ENCODE measurements at regions not wholly inside any gene's neighbourhood (a gene's known extent, or its start where the extent isn't known, plus 50 kb on each side); places are given as distances from the start of the nearest gene placed in this dataset.

- Histone ChIP-seq H3K56ac (ENCODE audit: extremely low read depth, insufficient read depth, low read length) (no peak overlapping the region), H2AK5ac (ENCODE audit: low read depth, low read length) (no peak overlapping the region), H3K23ac (ENCODE audit: low read depth, low read length) (no peak overlapping the region), H3K9me1 (ENCODE audit: insufficient read depth, low read length) (no peaks in the 10 kb centered on the region), H3K9ac (ENCODE audit: low read depth, low read length) (no peak overlapping the region), H3K27ac (ENCODE audit: insufficient read depth, low read length) (no peak overlapping the region), H2BK120ac (ENCODE audit: low read depth, low read length) (no peak overlapping the region), H3K14ac (replicated peaks; ENCODE audit: low read depth, low read length) (no peak overlapping the region), H3K79me1 (ENCODE audit: low read depth in 1 of 2, low read length in 2 of 2) (no peaks in the 10 kb centered on the region), H4K8ac (ENCODE audit: low read depth in 2 of 2, low read length in 2 of 2) (no peak overlapping the region), H3K36me3 (ENCODE audit: control insufficient read depth, insufficient read depth, low read length) (no peaks in the 10 kb centered on the region), H2BK5ac (ENCODE audit: low read depth, low read length, poor library complexity, severe bottlenecking) (no peak overlapping the region), H4K20me1 (ENCODE audit: insufficient read depth, low read length) (no peaks in the 10 kb centered on the region), H4K91ac (ENCODE audit: insufficient read depth, low read depth, low read length) (no peak overlapping the region), H3K4me1 (ENCODE audit: control insufficient read depth, insufficient read depth, low read length) (no peaks in the 10 kb centered on the region), H3K4me2 (ENCODE audit: low read depth, low read length) (no peak overlapping the region), H2AFZ (replicated peaks; ENCODE audit: low read length, poor library complexity) (no peak overlapping the region), H2AK9ac (replicated peaks; ENCODE audit: low read depth, low read length, poor library complexity) (no peak overlapping the region), H3K4me3 (ENCODE audit: insufficient read depth, low read depth, low read length) (no peak overlapping the region), H2BK15ac (ENCODE audit: low read depth, low read length) (no peak overlapping the region), H3K9me3 (ENCODE audit: control insufficient read depth, insufficient read depth, low read length) (peaks cover 4% of the 10 kb centered on the region), H3K4ac (ENCODE audit: low read depth, low read length) (no peak overlapping the region), H3K18ac (ENCODE audit: low read depth, low read length) (no peak overlapping the region), H2BK20ac (ENCODE audit: low read depth, low read length) (no peak overlapping the region), H4K5ac (ENCODE audit: low read depth, low read length) (no peak overlapping the region), H3K27me3 (ENCODE audit: control insufficient read depth, insufficient read depth, low read length) (no peaks in the 10 kb centered on the region)
- no peak for ATAC-seq (ENCODE audit: low read depth)
- no peak for TF ChIP-seq MXI1 (IDR thresholded peaks at IDR 0.05; ENCODE audit: borderline replicate concordance, low read depth, low read length)
- TF ChIP-seq RFX5 (IDR thresholded peaks at IDR 0.05; ENCODE audit: low read depth, low read length) = no peak
- TF ChIP-seq POLR2A (IDR thresholded peaks at IDR 0.05; ENCODE audit: low read depth, low read length) = no peak
- no peak for TF ChIP-seq BHLHE40 (IDR thresholded peaks at IDR 0.05; ENCODE audit: low read depth, low read length)
- no peak for TF ChIP-seq RAD21 (IDR thresholded peaks at IDR 0.05; ENCODE audit: low read length)
- no peak for TF ChIP-seq RCOR1 (IDR thresholded peaks at IDR 0.05; ENCODE audit: insufficient replicate concordance, low read length)
- TF ChIP-seq CHD1 (IDR thresholded peaks at IDR 0.05; ENCODE audit: low read depth, low read length) = no peak
- TF ChIP-seq, protein P1, sequence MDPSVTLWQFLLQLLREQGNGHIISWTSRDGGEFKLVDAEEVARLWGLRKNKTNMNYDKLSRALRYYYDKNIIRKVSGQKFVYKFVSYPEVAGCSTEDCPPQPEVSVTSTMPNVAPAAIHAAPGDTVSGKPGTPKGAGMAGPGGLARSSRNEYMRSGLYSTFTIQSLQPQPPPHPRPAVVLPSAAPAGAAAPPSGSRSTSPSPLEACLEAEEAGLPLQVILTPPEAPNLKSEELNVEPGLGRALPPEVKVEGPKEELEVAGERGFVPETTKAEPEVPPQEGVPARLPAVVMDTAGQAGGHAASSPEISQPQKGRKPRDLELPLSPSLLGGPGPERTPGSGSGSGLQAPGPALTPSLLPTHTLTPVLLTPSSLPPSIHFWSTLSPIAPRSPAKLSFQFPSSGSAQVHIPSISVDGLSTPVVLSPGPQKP (IDR thresholded peaks at IDR 0.05; ENCODE audit: borderline replicate concordance, low read depth, low read length) = no peak
- TF ChIP-seq, protein P2, sequence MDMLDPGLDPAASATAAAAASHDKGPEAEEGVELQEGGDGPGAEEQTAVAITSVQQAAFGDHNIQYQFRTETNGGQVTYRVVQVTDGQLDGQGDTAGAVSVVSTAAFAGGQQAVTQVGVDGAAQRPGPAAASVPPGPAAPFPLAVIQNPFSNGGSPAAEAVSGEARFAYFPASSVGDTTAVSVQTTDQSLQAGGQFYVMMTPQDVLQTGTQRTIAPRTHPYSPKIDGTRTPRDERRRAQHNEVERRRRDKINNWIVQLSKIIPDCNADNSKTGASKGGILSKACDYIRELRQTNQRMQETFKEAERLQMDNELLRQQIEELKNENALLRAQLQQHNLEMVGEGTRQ (IDR thresholded peaks at IDR 0.05; ENCODE audit: low read depth, low read length) = no peak
- no peak for TF ChIP-seq MAFK (IDR thresholded peaks at IDR 0.05; ENCODE audit: low read depth, low read length)
- no peak for TF ChIP-seq FOS (IDR thresholded peaks at IDR 0.05; ENCODE audit: low read depth, low read length)
- no peak for TF ChIP-seq CTCF (conservative IDR thresholded peaks at IDR 0.05; ENCODE audit: low read depth, low read length)
- TF ChIP-seq SMC3 (IDR thresholded peaks at IDR 0.05; ENCODE audit: low read depth, low read length) = no peak
- no peak for DNase-seq
- 21% methylated on average over 3 of the region's 10 CpGs; no CpG with 5 or more reads in 1 of the 2 experiments for WGBS, 2 experiments (ENCODE audit: extremely low coverage in 2 of 2, insufficient read length in 1 of 2)
- dilution Hi-C loops (cut with HindIII; ENCODE audit: low sequenced_read_pairs, unreplicated experiment) (no loop called here), intact Hi-C loops (cut with micrococcal nuclease) (no loop called here), in situ Hi-C loops (cut with MboI; ENCODE audit: low sequenced_read_pairs) (no loop called here)
- ChIA-PET CTCF (no interaction called here), POLR2A (ENCODE audit: unreplicated experiment) (no interaction called here)
- no TSS peak for BruUV-seq (replicated peaks)
Observed at GRCh38 chr14:26959972-26960660, 362.3 kb upstream of the NOVA1 start.

All from IMR-90 (cell line).